Mesendoderm (in vitro differentiated cells): ENCODE measurements at regions not wholly inside any gene's neighbourhood (a gene's known extent, or its start where the extent isn't known, plus 50 kb on each side); places are given as distances from the start of the nearest gene placed in this dataset.

Experiments
- DNase-seq: peaks from one replicate; pipeline ENCODE4 v3.0.0; 2013
- H2AK5ac ChIP-seq: 2 replicates; pipeline ENCODE4 v1.6.1; 2013; ENCODE audit warnings: low read length, inconsistent platforms
- H2BK120ac ChIP-seq: 2 replicates; pipeline ENCODE4 v1.6.1; 2013; ENCODE audit warnings: low read depth, mild to moderate bottlenecking, low read length, moderate library complexity, mixed read lengths
- H2BK15ac ChIP-seq: replicated peaks from 2 replicates; pipeline ENCODE4 v1.6.1; 2013; ENCODE audit warnings: low read depth, mild to moderate bottlenecking, moderate library complexity
- H2BK5ac ChIP-seq: 2 replicates; pipeline ENCODE4 v1.6.1; 2013; ENCODE audit warnings: low read length, inconsistent platforms
- H3K18ac ChIP-seq: 2 replicates; pipeline ENCODE4 v1.6.1; 2013; ENCODE audit warnings: mild to moderate bottlenecking, low read length, mixed read lengths
- H3K23ac ChIP-seq: one replicate; pipeline ENCODE4 v1.6.1; 2013; ENCODE audit warnings: low read length
- H3K27ac ChIP-seq: 2 replicates; pipeline ENCODE4 v1.5.1; 2013; ENCODE audit warnings: low read depth, mild to moderate bottlenecking, inconsistent platforms, low read length, moderate library complexity
- H3K27me3 ChIP-seq: 2 replicates; pipeline ENCODE4 v1.6.1; 2013; ENCODE audit warnings: low read length, control low read depth, mild to moderate bottlenecking, inconsistent platforms; ENCODE audit not compliant: insufficient read depth, poor library complexity
- H3K36me3 ChIP-seq: 2 replicates; pipeline ENCODE4 v1.6.1; 2013; ENCODE audit warnings: low read length, inconsistent platforms; ENCODE audit not compliant: control insufficient read depth, insufficient read depth
- H3K4ac ChIP-seq: one replicate; pipeline ENCODE4 v1.6.1; 2013; ENCODE audit warnings: low read depth, mild to moderate bottlenecking, low read length, moderate library complexity
- H3K4me1 ChIP-seq: 2 replicates; pipeline ENCODE4 v1.6.1; 2013; ENCODE audit warnings: low read depth, low read length, inconsistent platforms; ENCODE audit not compliant: control insufficient read depth
- H3K4me2 ChIP-seq: 2 replicates; pipeline ENCODE4 v1.6.1; 2013; ENCODE audit warnings: low read length
- H3K4me3 ChIP-seq: 2 replicates; pipeline ENCODE4 v1.5.1; 2013; ENCODE audit warnings: mild to moderate bottlenecking, low read length
- H3K56ac ChIP-seq: one replicate; pipeline ENCODE4 v1.6.1; 2013; ENCODE audit warnings: low read length
- H3K79me1 ChIP-seq: 2 replicates; pipeline ENCODE4 v1.6.1; 2013; ENCODE audit warnings: low read length, inconsistent platforms
- H3K79me2 ChIP-seq: 2 replicates; pipeline ENCODE4 v1.6.1; 2013; ENCODE audit warnings: mild to moderate bottlenecking, low read length; ENCODE audit not compliant: control insufficient read depth, insufficient read depth
- H3K9ac ChIP-seq: 2 replicates; pipeline ENCODE4 v1.6.1; 2013; ENCODE audit warnings: low read length, inconsistent platforms
- H4K5ac ChIP-seq: one replicate; pipeline ENCODE4 v1.6.1; 2013; ENCODE audit warnings: low read length
- H4K8ac ChIP-seq: one replicate; pipeline ENCODE4 v1.6.1; 2013; ENCODE audit warnings: low read depth, mild to moderate bottlenecking, control low read depth, low read length, moderate library complexity
- WGBS: extraction: QIAGEN DNeasy Blood & Tissue Kit; methylation state at CpG from one replicate; pipeline ENCODE4 v1.1.7; 2013; ENCODE audit warnings: low lambda C conversion rate, missing lambda C conversion rate; ENCODE audit not compliant: insufficient coverage; ENCODE audit errors: extremely low coverage; 5-methylcytosine and 5-hydroxymethylcytosine counted together

- no CpG with 5 or more reads among the region's 5 CpGs for WGBS
- Histone ChIP-seq H2BK120ac (no peak overlapping the region), H3K4me2 (no peak overlapping the region)
These were observed 403.0 kb upstream of the HS3ST1 start for GRCh38 chr4:11831739-11832138.

GRCh38 chr4:11824566-11824965 is 395.9 kb upstream of the HS3ST1 start:
- H3K4me3 ChIP-seq: no peak overlapping the region
- no peak overlapping the region for H3K56ac ChIP-seq
- no peak overlapping the region for H4K8ac ChIP-seq
- no peak overlapping the region for H3K4ac ChIP-seq
- H3K36me3 ChIP-seq: no peaks in the 10 kb centered on the region
- no peaks in the 10 kb centered on the region for H3K79me1 ChIP-seq
- no peak overlapping the region for H3K18ac ChIP-seq
- H2BK15ac ChIP-seq: no peak overlapping the region
- no peak overlapping the region for H3K27ac ChIP-seq
- H3K27me3 ChIP-seq: no peaks in the 10 kb centered on the region
- DNase-seq: no peak
- no peak overlapping the region for H3K4me2 ChIP-seq
- no peak overlapping the region for H4K5ac ChIP-seq
- H3K23ac ChIP-seq: no peak overlapping the region
- H3K79me2 ChIP-seq: no peaks in the 10 kb centered on the region
- 100% methylated on average over 1 of the region's 2 CpGs for WGBS
- no peaks in the 10 kb centered on the region for H3K4me1 ChIP-seq
- H2BK120ac ChIP-seq: no peak overlapping the region
- no peak overlapping the region for H2AK5ac ChIP-seq
- no peak overlapping the region for H3K9ac ChIP-seq
- H2BK5ac ChIP-seq: no peak overlapping the region

More at GRCh38 chr4:11831739-11832138, 403.0 kb upstream of the HS3ST1 start:
- Histone ChIP-seq H3K23ac (no peak overlapping the region), H3K4ac (no peak overlapping the region), H3K27ac (no peak overlapping the region), H3K36me3 (no peaks in the 10 kb centered on the region), H3K79me2 (no peaks in the 10 kb centered on the region), H3K4me3 (no peak overlapping the region), H3K27me3 (no peaks in the 10 kb centered on the region), H3K79me1 (no peaks in the 10 kb centered on the region), H3K18ac (no peak overlapping the region), H4K5ac (no peak overlapping the region), H4K8ac (no peak overlapping the region), H2AK5ac (no peak overlapping the region), H3K4me1 (no peaks in the 10 kb centered on the region), H3K9ac (no peak overlapping the region), H3K56ac (no peak overlapping the region), H2BK15ac (no peak overlapping the region), H2BK5ac (no peak overlapping the region)
- no peak for DNase-seq

- H3K18ac ChIP-seq: peak overlapping the region; percentile 92
- H4K8ac ChIP-seq: no peak overlapping the region
- H2BK15ac ChIP-seq: no peak overlapping the region
- H3K4me2 ChIP-seq: no peak overlapping the region
- peak overlapping the region; percentile 15 for H4K5ac ChIP-seq
- no peak overlapping the region for H3K9ac ChIP-seq
- H3K23ac ChIP-seq: no peak overlapping the region
- H3K79me1 ChIP-seq: no peaks in the 10 kb centered on the region
- no CpG with 5 or more reads among the region's 2 CpGs for WGBS
- H3K27me3 ChIP-seq: no peaks in the 10 kb centered on the region
- no peak overlapping the region for H3K56ac ChIP-seq
- H3K4ac ChIP-seq: no peak overlapping the region
- no peak for DNase-seq
- no peak overlapping the region for H2BK5ac ChIP-seq
- H2AK5ac ChIP-seq: no peak overlapping the region
- no peak overlapping the region for H2BK120ac ChIP-seq
- H3K79me2 ChIP-seq: no peaks in the 10 kb centered on the region
- no peaks in the 10 kb centered on the region for H3K36me3 ChIP-seq
- no peak overlapping the region for H3K27ac ChIP-seq
- H3K4me1 ChIP-seq: no peaks in the 10 kb centered on the region
- H3K4me3 ChIP-seq: no peak overlapping the region
These were observed 393.2 kb upstream of the HS3ST1 start for GRCh38 chr4:11821772-11822430.

- Histone ChIP-seq H2AK5ac (no peak overlapping the region), H3K18ac (no peak overlapping the region), H4K5ac (no peak overlapping the region), H3K56ac (no peak overlapping the region), H2BK15ac (no peak overlapping the region), H3K79me2 (no peaks in the 10 kb centered on the region), H4K8ac (no peak overlapping the region), H3K9ac (no peak overlapping the region), H2BK120ac (no peak overlapping the region), H3K36me3 (no peaks in the 10 kb centered on the region), H2BK5ac (no peak overlapping the region), H3K4me2 (no peak overlapping the region), H3K4ac (no peak overlapping the region), H3K4me3 (no peak overlapping the region), H3K27me3 (no peaks in the 10 kb centered on the region), H3K23ac (no peak overlapping the region), H3K4me1 (peaks cover 1% of the 10 kb centered on the region), H3K79me1 (no peaks in the 10 kb centered on the region), H3K27ac (no peak overlapping the region)
- no peak for DNase-seq
These were observed 388.4 kb upstream of the HS3ST1 start for GRCh38 chr4:11817088-11817487.

GRCh38 chr4:11814758-11815157 is 386.1 kb upstream of the HS3ST1 start:
- no peak overlapping the region for H3K56ac ChIP-seq
- H2AK5ac ChIP-seq: no peak overlapping the region
- H3K27me3 ChIP-seq: no peaks in the 10 kb centered on the region
- H2BK15ac ChIP-seq: peak overlapping the region; percentile 45
- H3K36me3 ChIP-seq: no peaks in the 10 kb centered on the region
- H3K4me2 ChIP-seq: no peak overlapping the region
- H3K23ac ChIP-seq: no peak overlapping the region
- no peak for DNase-seq
- H3K9ac ChIP-seq: no peak overlapping the region
- no peaks in the 10 kb centered on the region for H3K79me1 ChIP-seq
- H4K5ac ChIP-seq: no peak overlapping the region
- no peaks in the 10 kb centered on the region for H3K79me2 ChIP-seq
- peaks cover 4% of the 10 kb centered on the region for H3K4me1 ChIP-seq
- H4K8ac ChIP-seq: no peak overlapping the region
- no peak overlapping the region for H3K18ac ChIP-seq
- no peak overlapping the region for H3K4me3 ChIP-seq
- no peak overlapping the region for H3K27ac ChIP-seq
- no CpG with 5 or more reads among the region's 2 CpGs for WGBS
- H2BK5ac ChIP-seq: no peak overlapping the region
- peak overlapping the region; percentile 85 for H3K4ac ChIP-seq
- no peak overlapping the region for H2BK120ac ChIP-seq

- no peak overlapping the region for H3K18ac ChIP-seq
- no peak overlapping the region for H4K8ac ChIP-seq
- no peak overlapping the region for H3K9ac ChIP-seq
- H2AK5ac ChIP-seq: no peak overlapping the region
- no peak overlapping the region for H2BK5ac ChIP-seq
- H3K4me3 ChIP-seq: no peak overlapping the region
- H3K27ac ChIP-seq: no peak overlapping the region
- H3K4ac ChIP-seq: no peak overlapping the region
- no peak overlapping the region for H2BK120ac ChIP-seq
- H4K5ac ChIP-seq: no peak overlapping the region
- no peak overlapping the region for H2BK15ac ChIP-seq
- no peak overlapping the region for H3K56ac ChIP-seq
- H3K4me2 ChIP-seq: no peak overlapping the region
- H3K79me1 ChIP-seq: no peaks in the 10 kb centered on the region
- H3K23ac ChIP-seq: no peak overlapping the region
- H3K79me2 ChIP-seq: no peaks in the 10 kb centered on the region
- H3K4me1 ChIP-seq: peaks cover 4% of the 10 kb centered on the region
- no peaks in the 10 kb centered on the region for H3K27me3 ChIP-seq
- no peaks in the 10 kb centered on the region for H3K36me3 ChIP-seq
- no CpG with 5 or more reads among the region's 1 CpG for WGBS
- no peak for DNase-seq
These were observed 385.3 kb upstream of the HS3ST1 start for GRCh38 chr4:11813951-11814446.
